ENCODE measurements at regions not wholly inside any gene's neighbourhood (a gene's known extent, or its start where the extent isn't known, plus 50 kb on each side); places are given as distances from the start of the nearest gene placed in this dataset.
"Not testable (repeated sequence)": the region's sequence is repeated elsewhere in the genome, so short reads cannot be mapped to it uniquely, and the experiment has no call there.

DNA sequence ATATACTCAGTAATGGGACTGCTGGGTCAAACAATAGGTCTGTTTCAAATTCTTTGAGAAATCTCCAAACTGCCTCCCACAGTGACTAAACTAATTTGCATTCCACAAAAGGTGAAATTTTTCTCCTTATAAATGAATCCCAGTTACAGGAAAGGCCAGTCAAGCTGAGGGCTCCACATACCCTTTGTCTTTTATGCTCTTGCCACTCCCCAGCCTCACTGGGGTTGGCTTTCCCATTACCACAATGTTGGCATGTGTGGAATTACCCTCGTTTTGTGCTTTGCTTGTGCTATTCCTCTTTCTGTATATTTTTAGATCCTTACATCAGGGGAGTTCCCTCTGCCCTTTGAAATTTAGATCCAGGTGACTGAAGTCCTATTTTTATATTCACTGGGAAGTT, 220.2 kb upstream of the LCORL start:
- no peak for DNase-seq (ENCODE audit: low spot score)

DNA sequence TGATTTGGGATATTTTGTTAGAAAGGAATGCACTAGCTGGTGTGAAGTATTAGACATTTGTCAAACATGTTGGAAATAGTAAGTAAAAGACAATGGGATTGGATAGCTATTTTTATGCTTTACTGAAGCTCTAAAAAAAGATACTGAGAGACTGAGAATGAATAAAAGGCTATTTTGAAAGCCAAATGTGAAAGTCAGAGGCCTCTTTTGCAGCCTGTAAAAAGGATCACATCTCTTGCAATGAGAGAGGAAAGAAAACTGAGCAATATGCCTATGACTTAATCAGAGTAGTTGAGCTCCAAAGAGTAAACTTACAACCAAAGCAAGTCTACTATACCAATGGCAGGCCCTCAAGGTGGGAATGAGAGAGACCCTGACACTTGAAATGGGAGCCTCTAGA, 212.6 kb upstream of the LCORL start:
- no peak for DNase-seq (ENCODE audit: low spot score)

DNA sequence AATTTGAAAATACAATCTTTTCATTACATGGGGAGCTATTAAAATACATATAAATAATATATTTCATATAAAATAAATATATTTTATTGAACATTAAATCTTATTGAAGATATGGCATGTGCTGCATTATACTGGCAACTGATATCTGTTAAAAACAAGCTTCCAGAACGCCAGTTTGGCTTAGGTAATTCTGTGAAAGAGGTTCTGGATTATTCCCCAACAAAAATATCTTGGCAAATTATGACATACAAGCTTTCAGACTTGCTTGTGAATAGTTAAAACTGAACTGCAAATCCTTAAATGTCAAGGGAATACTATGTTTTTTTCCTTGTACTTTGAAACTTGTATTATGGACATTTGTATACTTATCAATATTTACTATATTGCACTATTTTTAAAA, 210.2 kb upstream of the LCORL start:
- no peak for DNase-seq (ENCODE audit: low spot score)

DNA sequence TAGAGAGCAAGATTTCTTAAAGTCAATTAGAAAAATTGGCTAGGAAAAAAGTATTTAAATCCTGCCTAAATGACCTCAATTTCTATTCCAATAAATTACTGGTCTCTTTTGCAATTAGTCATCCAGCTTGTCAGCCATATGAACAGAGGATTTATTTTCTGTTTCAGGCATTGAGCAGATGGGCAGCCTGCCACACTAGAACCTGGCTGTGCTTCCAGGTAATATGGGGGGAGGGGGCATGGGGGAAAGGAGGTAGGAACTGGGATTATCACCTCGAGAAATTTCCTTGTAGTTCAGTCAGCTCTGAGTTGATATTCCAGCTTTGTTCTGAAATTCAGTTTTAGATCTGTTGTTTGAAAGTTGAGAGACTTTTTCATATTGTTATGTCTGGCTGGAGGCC, 206.3 kb upstream of the LCORL start:
- no peak for DNase-seq (ENCODE audit: low spot score)

DNA sequence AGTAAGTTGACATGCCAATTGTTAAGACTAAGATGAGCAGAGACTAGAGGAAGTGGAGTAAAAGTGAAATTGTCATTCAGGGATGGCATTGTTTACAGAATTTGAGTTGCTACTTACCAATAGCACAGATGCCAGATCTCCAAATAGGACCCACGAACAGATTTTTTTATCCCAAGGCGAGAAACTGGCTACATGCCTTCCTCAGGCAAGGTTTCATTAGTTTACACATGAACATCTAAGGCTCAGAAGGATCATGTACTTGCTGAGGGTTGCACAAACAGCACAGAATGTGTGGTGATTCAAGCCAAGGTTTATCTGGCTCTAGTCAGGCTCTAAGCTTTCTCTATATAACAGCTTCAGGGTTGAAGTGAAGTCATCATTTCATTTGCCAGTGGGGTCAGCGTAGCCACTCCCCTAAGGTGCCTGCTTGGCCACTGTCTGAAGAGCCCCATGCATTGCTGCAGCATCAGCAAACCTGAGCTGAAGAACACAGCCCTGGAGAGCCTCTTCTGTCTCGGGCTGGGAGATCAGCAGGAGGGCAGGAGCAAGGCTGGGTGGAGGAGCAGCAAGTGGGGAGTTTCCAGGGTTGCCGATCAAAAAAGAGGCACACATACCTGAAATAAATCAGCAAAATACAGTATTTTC, 193.0 kb upstream of the LCORL start:
- no peak for DNase-seq (ENCODE audit: low spot score)

DNA sequence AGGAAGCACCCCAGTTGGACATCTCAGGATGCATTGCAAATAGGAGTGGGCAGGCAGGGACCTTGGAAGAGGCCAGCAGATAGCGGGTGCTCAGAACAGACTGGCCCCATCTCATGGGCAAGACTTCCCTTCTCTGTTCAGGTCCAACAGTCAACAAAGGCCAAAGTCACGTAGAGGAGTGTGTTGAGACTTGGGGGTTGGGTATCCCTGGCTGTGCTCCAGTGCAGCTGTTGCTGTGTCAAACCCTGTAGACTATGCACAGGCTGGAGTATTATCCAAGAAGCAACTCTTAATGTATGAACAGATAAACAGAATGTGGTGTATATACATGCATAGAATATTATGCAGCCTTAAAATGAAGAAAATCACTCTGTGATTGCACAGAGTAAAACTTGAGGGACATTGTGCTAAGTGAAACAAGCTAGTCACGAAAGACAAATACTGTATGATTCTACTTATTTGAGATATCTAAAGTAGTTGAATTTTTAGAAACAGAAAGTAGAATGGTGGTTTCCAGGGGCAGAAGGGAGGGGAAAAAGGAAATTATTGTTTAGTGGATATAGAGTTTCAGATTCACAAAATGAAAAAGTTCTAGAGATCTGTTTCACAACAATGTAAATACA, 192.1 kb upstream of the LCORL start:
- no peak for DNase-seq (ENCODE audit: low spot score)

DNA sequence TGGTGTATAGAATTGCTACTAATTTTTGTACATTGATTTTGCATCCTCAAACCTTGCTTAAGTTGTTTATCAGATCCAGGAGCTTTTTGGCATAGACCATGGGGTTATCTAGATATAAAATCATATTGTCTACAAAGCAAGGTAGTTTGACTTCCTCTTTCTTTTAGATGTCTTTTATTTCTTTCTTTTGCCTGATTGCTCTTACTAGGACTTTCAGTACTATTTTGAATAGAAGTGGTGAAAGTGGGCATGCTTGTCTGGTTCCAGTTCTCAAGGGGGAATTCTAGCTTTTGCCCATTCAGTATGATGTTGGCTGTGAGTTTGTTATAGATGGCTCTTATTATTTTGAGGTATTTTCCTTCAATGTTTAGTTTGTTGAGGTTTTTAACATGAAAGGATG, 187.9 kb upstream of the LCORL start:
- DNase-seq (ENCODE audit: low spot score), result no peak

DNA sequence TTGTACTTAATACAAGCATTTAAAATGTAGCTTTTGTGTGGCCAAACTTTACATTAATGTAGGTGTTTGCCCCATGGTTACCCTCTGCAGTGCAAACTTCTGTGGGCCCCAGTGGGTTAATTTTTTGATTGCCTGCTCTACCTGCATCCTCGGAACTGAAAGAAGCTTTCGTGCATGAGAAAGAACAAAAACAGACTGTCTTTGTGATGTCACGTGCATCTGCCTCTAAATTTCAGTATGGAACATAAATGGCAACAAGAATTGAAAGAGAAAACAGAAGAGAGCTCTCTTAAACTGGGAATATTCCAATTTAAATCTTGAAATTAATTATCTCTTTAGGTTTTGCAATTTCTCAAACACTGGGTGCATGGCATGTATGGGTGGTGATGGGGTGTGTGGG, 182.4 kb upstream of the LCORL start:
- DNase-seq (ENCODE audit: low spot score), result no peak

DNA sequence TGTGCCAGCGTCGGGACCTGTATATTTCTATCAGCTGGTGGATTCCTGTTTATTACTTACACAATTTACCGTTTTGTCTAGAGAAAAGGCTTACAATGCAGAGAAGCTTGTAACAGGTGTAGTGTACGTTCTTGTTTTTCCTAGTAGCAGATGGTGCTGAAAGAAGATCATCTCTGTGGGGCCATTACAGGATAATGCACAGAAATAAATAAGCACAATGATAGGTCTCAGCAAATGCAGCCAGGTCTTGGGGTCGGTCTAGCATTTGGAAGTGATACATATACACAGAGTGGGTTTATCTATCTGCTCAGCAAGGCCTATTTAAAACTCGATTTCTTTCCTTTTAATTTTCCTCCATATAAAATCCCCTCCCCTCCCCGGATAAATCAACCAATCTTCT, 180.9 kb upstream of the LCORL start:
- DNase-seq (ENCODE audit: low spot score), result no peak

DNA sequence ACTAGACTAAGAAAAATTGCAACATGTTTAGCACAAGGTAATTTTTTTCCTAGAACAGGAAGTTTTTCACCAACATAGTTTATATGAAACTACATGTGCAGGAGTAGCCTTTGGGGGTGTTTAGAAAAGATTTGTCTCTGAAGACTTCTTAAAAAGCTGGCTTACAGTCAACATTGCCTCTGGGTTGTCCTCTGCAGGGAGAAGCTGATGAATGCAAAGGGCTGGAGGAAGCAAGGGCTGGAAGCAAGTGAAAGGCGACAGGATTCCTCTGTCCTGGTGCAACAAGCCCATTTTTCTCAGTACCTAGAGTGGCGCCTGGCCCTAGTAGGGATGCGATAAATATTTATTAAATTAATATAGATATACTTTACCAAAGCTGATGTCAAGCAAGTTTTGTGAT, 180.3 kb upstream of the LCORL start:
- no peak for DNase-seq (ENCODE audit: low spot score)

DNA sequence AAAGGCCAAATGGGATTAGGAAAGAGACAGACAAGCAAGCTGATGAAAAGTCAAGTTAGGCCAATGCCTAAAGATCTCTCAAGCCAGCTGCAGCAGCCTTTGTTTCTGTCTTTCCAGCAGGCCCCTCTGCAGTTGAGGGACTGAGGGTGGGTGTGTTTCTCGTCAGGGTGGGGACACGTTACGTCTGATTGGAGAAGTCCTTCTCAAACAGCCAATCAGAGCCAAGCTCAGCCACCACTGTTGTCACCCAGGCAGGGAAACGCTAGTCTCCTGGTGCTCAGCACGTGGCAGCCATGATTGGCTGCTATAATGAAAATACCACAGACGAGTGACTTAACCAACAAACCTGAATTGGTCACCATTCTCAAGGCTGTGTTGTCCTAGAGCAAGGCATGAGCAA, 177.1 kb upstream of the LCORL start:
- no peak for DNase-seq (ENCODE audit: low spot score)

DNA sequence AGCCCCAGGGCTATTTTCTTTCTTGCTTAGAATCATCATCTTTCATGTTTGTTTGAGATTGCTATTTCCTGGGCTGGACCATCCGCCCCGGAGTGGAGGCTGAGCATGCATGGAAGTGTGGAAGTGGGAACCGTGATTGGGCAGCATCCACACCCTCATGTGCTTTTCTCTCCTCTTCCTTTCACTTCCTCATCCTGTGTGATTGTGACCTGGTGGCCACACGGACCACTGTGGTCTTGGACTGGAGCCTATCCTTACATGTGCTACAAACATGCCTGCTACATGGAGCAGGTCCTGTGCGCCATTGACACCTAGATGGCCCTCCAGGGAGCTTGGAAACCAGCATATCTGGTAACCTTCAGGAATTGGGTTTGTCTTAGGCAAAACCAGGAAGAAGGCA, 175.9 kb upstream of the LCORL start:
- no peak for DNase-seq (ENCODE audit: low spot score)

DNA sequence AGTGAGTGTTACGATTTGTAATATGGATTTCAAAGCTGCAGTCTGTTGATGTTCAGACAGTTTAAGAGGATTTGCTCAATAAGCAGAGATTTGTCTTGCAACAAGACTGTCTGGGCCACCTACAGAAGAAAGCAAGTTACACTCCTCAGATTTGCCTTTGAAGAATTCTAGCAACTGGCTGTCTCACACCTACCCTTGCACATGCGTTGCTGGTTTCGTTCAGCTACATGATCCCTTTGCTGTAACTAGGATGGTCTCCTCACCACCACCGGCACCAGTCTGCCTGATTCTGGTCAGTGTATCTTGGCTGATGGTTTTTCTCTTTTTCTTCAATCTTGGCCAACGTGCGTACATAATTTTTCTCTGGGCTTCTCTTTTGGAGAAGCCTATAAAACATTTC, 172.7 kb upstream of the LCORL start:
- DNase-seq (ENCODE audit: low spot score), result no peak

DNA sequence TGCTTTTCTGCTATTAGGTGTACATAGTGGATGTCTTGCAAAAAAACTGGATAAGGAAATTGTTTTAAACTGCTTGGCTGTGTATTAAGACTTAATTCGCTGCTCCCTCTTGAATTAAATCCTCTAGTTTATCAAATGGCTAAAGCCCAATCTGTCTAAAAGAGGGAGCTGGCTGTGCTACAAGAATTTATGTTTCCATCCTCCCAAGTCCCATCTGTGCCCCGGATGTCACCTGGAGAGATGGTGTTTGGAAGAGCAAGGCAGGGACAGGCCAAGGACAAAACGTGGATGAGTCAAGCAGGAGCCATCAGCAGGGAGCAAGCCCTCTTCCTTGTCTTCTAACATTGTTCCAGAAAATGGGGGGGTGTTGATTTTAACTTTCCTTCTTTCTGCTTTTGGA, 171.3 kb upstream of the LCORL start:
- DNase-seq (ENCODE audit: low spot score), result no peak

DNA sequence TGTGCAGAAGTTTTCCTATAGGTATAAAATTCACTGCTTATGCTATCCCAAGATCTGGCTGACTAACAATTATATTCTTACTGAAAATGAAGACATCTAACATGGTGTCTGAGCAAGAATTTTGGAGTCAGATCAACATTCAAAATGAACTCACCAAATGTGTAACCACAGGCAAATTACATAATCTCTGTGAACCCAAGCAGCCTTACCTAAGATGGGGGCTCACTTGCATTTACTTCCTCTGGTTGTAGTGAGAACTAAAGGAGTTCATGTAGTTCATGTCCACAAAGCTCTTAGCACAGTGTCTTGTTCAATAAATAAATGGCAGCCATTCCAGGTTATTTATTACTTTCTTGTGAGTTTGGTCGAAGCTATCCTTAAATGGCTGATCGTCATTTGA, 163.9 kb upstream of the LCORL start:
- no peak for DNase-seq (ENCODE audit: low spot score)

DNA sequence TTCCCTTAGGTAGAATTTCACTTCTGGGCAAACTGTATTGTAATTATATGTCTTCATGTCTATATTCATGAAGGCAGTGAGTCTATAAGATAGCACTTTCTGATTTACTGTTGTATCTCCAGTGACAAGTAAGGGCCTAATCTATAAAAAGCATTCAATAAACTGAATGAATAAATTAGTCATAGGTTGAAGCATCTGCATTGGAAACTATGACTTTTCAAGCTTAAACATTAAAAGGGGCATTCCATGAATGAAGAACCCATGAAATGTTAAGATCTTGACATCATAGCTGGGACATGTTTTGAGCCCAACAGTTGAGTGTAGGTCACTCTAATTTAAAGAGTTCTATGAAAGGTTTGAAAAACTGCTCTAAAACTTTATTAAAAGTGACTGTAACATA, 159.3 kb upstream of the LCORL start:
- no peak for DNase-seq (ENCODE audit: low spot score)

DNA sequence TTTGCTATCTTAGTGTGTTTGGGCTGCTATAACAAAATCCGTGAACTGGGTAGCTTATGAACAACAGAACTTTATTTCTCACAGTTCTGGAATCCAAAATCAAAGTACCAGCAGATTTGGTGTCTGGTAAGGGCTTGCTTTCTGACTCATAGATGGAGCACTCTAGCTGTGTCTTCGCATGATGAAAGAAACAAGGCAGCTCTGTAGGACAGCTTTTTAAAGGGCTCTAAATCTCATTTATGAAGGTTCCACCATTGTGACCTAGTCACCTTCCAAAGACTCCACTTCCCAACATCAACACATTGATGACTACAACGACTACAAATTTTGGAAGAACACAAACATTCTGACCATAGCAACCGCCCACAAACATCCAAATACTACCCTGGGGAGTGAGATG, 158.6 kb upstream of the LCORL start:
- DNase-seq (ENCODE audit: low spot score), result no peak

DNA sequence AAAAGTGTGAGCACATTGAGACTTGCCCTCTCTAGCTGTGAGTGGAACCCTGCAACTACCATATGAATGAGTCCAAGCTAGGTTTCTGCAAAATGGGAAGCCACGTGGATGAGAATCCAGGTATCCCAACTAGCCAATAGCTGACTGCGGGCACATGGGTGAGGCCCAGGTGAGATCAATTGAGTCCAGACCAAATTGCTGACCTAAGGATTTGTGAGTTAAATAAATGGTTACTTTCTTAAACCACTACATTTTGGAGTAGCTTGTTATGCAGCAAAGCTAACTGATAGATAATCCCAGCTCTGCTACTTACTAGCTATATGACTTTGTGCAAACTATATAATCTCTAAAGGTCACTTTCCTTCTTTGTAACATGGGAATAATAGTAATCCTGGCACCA, 150.3 kb upstream of the LCORL start:
- no peak for DNase-seq (ENCODE audit: low spot score)

DNA sequence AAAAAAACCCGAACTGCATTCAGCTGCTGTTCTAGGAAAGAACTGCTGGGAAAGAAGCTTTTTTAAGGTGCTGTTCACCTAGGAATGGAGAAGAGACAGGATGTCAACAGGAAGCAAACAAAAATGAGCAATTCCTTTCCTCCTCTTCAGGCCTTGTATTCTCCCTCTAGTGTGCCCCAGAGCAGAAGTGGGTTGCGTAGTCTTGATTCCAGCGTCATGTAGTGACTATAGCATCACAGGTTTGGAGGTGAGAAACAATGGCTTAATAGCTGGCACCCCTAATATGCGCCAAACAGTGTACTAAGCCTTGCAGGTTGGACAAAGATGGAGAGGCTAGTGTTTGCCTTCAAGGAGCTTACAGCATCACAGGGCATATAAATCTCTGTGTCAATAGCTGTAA, 146.3 kb upstream of the LCORL start:
- DNase-seq (ENCODE audit: low spot score), result no peak

DNA sequence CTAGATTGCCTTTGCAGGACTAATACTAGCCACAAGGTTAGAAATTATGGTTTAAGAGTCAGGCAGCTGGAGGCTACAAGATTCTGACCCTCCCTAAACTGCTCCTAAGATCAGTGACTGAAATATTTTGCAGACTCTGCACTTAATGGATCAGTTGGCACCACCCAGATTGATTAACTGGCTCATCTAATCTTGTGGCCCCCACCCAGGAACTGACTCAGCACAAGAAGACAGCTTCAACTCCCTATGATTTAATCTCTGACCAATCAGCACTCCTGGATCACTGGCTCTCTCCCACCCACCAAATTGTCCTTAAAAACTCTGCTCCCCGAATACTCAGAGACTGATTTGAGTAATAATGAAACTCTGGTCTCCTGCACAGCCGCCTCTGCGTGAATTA, 145.4 kb upstream of the LCORL start:
- DNase-seq (ENCODE audit: low spot score), result no peak

DNA sequence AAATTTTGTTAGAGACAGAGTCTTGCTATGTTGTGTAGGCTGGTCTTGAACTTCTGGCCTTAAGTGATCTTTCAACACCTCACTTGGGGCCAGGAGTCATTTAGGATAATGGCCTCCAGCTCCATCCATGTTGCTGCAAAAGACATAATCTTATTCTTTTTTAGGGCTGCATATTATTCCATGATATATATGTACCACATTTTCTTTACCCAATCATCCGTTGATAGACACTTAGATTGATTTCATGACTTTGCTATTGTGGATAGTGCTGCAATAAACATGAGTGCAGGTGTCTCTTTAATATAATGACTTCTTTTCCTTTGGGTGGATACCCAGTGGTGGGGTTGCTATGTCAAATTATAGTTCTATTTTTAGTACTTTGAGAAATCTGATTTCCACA, 140.9 kb upstream of the LCORL start:
- DNase-seq (ENCODE audit: low spot score), result no peak

DNA sequence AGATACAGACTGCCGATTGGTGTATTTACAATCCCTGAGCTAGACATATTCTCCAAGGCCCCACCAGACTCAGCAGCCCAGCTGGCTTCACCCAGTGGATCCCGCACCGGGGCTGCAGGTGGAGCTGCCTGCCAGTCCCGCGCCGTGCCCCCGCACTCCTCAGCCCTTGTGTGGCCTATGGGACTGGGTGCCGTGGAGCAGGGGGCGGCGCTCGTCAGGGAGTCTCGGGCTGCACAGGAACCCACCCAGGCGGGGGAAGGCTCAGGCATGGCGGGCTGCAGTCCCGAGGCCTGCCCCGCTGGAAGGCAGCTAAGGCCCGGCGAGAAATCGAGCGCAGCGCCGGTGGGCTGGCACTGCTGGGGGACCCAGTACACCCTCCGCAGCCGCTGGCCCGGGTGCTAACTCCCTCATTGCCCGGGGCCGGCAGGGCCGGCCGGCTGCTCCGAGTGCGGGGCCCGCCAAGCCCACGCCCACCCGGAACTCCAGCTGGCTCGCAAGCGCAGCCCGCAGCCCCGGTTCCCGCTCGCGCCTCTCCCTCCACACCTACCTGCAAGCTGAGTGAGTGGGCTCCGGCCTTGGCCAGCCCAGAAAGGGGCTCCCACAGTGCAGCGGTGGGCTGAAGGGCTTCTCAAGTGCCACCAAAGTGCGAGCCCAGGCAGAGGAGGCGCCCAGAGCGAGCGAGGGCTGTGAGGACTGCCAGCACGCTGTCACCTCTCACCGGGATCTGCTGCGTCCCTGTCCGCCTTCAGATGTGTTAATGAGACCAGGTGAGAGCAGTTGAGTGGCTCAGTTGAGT, 137.8 kb upstream of the LCORL start:
- not testable (repeated sequence) for DNase-seq (ENCODE audit: low spot score)
